ENCODE measurements at regions not wholly inside any gene's neighbourhood (a gene's known extent, or its start where the extent isn't known, plus 50 kb on each side); places are given as distances from the start of the nearest gene placed in this dataset.

- Histone ChIP-seq H3K4me3 (ENCODE audit: low read length) (no peak overlapping the region), H3K4me1 (ENCODE audit: control insufficient read depth, insufficient read depth, low read length) (no peaks in the 10 kb centered on the region), H3K27ac (ENCODE audit: low read length) (no peak overlapping the region), H3K27me3 (ENCODE audit: control insufficient read depth, insufficient read depth) (no peaks in the 10 kb centered on the region), H3K9me3 (ENCODE audit: control insufficient read depth, low read length) (no peaks in the 10 kb centered on the region)
- DNase-seq (no peak), ATAC-seq (no peak)
- intact Hi-C loops (cut with DNase I) = no loop called here
- WGBS = 73% methylated on average over 2 of the region's 2 CpGs
These were observed 160.2 kb upstream of the DKK2 start for GRCh38 chr4:107196312-107196711.

DNA sequence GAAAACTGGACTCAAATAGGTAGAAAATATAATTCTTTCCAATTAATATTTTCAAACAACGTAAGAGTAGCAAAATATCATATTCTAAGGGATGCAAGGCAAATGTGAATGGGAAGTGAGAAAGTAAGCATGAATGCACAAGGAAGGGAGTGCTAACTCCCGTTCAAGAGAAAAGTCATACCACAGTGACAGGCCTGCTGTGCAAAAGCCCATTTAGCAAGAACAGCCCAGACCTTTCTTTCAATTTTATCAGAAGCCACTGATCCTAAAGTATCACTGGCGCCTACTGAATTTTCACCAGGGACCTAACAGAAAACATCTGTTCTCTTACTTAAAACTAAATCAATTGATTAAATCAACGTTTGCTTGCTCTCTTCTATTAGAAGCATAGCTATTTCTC is 157.9 kb upstream of the DKK2 start:
- intact Hi-C loops (cut with DNase I) = no loop called here

DNA sequence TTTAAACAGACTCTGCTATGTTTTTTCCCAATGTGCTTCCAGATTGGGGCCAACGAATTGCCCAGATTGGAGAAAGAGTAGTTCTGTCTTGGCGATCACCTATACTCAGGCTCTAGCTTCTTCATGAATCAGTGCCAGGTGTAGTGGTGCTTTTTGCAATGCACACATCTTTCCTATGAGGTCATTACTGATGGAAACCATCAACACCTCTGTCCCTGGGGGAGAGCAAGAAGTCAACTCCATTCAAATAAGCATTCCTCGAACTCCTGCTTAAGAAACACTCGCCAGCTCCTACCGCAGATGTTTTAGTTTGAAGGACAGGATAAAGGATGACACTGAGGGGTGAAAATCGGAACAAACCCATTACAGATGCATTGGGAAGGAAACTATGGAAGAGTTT is 156.5 kb upstream of the DKK2 start:
- Histone ChIP-seq H3K27me3 (ENCODE audit: control insufficient read depth, insufficient read depth) (no peaks in the 10 kb centered on the region), H3K4me3 (ENCODE audit: low read length) (no peak overlapping the region), H3K27ac (ENCODE audit: low read length) (no peak overlapping the region), H3K9me3 (ENCODE audit: control insufficient read depth, low read length) (no peaks in the 10 kb centered on the region), H3K4me1 (ENCODE audit: control insufficient read depth, insufficient read depth, low read length) (no peaks in the 10 kb centered on the region)
- 78% methylated on average over 6 of the region's 6 CpGs for WGBS
- intact Hi-C loops (cut with DNase I) = no loop called here
- ATAC-seq (no peak), DNase-seq (no peak)

More for the DNA sequence above, 157.9 kb upstream of the DKK2 start:
- H3K9me3 ChIP-seq (ENCODE audit: control insufficient read depth, low read length) = no peaks in the 10 kb centered on the region
- H3K27me3 ChIP-seq (ENCODE audit: control insufficient read depth, insufficient read depth) = no peaks in the 10 kb centered on the region
- H3K4me1 ChIP-seq (ENCODE audit: control insufficient read depth, insufficient read depth, low read length) = no peaks in the 10 kb centered on the region
- ATAC-seq (no peak), DNase-seq (no peak)
- 61% methylated on average over 4 of the region's 4 CpGs for WGBS
- no peak overlapping the region for H3K27ac ChIP-seq (ENCODE audit: low read length)
- H3K4me3 ChIP-seq (ENCODE audit: low read length) = no peak overlapping the region

GRCh38 chr4:107187091-107187490 is 151.0 kb upstream of the DKK2 start:
- intact Hi-C loops (cut with DNase I) = no loop called here
- Histone ChIP-seq H3K4me3 (ENCODE audit: low read length) (no peak overlapping the region), H3K27ac (ENCODE audit: low read length) (no peak overlapping the region), H3K27me3 (ENCODE audit: control insufficient read depth, insufficient read depth) (no peaks in the 10 kb centered on the region), H3K9me3 (ENCODE audit: control insufficient read depth, low read length) (no peaks in the 10 kb centered on the region), H3K4me1 (ENCODE audit: control insufficient read depth, insufficient read depth, low read length) (no peaks in the 10 kb centered on the region)
- 78% methylated on average over 2 of the region's 2 CpGs for WGBS
- no peak for DNase-seq
- ATAC-seq = no peak

DNA sequence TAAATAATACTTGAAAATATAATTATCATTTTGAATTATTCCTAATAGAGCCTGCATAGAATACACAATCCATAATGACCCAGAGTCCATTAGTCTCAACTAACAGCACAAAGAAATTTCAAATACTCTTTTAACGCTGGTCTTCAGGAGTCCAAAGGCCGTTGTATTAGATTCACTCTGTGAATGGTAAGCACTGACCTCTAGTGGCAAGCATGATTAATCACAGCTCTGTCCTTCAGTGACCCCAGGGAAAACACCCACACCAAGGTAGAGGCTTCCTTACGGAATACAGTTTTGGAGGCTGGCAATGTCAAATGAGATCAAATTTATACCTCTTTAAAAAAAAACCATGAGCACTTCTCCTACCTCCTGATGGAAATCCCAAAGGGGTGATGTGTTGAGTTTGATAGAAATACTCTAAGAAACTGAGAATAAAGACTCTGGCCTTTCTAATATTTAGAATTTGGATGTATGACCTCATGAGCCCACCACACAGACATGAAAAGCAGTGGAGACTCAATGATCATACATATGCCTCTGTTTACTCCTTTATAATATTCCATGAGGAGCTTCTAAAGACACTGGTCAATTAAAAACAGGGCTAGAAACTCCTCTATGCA is 147.2 kb upstream of the DKK2 start:
- Histone ChIP-seq H3K27me3 (ENCODE audit: control insufficient read depth, insufficient read depth) (no peaks in the 10 kb centered on the region), H3K9me3 (ENCODE audit: control insufficient read depth, low read length) (no peaks in the 10 kb centered on the region), H3K4me1 (ENCODE audit: control insufficient read depth, insufficient read depth, low read length) (no peaks in the 10 kb centered on the region), H3K4me3 (ENCODE audit: low read length) (no peak overlapping the region), H3K27ac (ENCODE audit: low read length) (no peak overlapping the region)
- 4% methylated on average over 3 of the region's 3 CpGs for WGBS
- DNase-seq (no peak), ATAC-seq (peak; percentile 87 to 89)
- intact Hi-C loops (cut with DNase I) = no loop called here

GRCh38 chr4:107182347-107182746 is 146.2 kb upstream of the DKK2 start:
- H3K27ac ChIP-seq (ENCODE audit: low read length) = no peak overlapping the region
- no peaks in the 10 kb centered on the region for H3K9me3 ChIP-seq (ENCODE audit: control insufficient read depth, low read length)
- DNase-seq = no peak
- H3K4me3 ChIP-seq (ENCODE audit: low read length) = no peak overlapping the region
- WGBS = 98% methylated on average over 3 of the region's 3 CpGs
- ATAC-seq = no peak
- H3K4me1 ChIP-seq (ENCODE audit: control insufficient read depth, insufficient read depth, low read length) = no peaks in the 10 kb centered on the region
- intact Hi-C loops (cut with DNase I) = no loop called here
- no peaks in the 10 kb centered on the region for H3K27me3 ChIP-seq (ENCODE audit: control insufficient read depth, insufficient read depth)

- Histone ChIP-seq H3K4me3 (ENCODE audit: low read length) (no peak overlapping the region), H3K9me3 (ENCODE audit: control insufficient read depth, low read length) (no peaks in the 10 kb centered on the region), H3K27me3 (ENCODE audit: control insufficient read depth, insufficient read depth) (no peaks in the 10 kb centered on the region), H3K4me1 (ENCODE audit: control insufficient read depth, insufficient read depth, low read length) (no peaks in the 10 kb centered on the region), H3K27ac (ENCODE audit: low read length) (no peak overlapping the region)
- ATAC-seq = no peak
- WGBS = 88% methylated on average over 1 of the region's 1 CpG
- DNase-seq = no peak
- intact Hi-C loops (cut with DNase I) = no loop called here
These were observed 130.8 kb upstream of the DKK2 start for GRCh38 chr4:107166873-107167450.

DNA sequence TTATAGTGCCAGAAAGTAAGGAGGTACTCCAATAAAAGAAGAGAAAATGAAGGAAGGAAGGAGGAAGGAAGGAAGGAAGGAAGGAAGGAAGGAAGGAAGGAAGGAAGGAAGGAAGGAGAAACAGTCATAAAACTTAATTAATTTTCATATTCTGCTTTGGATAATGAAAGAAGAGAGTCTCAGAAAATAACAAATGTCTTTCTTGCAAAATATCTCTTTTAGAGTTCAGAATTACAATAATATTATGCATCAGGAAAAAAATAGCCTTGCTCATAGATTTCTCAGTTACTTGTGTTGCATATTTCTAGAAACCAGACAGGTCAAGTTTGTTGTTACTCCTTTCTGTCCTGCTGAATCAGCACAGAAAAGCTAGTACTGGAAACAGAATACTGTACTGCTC is 130.1 kb upstream of the DKK2 start:
- intact Hi-C loops (cut with DNase I) = no loop called here
- H3K4me3 ChIP-seq (ENCODE audit: low read length) = no peak overlapping the region
- H3K4me1 ChIP-seq (ENCODE audit: control insufficient read depth, insufficient read depth, low read length) = no peaks in the 10 kb centered on the region
- no peaks in the 10 kb centered on the region for H3K9me3 ChIP-seq (ENCODE audit: control insufficient read depth, low read length)
- no peak for ATAC-seq
- H3K27me3 ChIP-seq (ENCODE audit: control insufficient read depth, insufficient read depth) = no peaks in the 10 kb centered on the region
- DNase-seq = no peak
- no peak overlapping the region for H3K27ac ChIP-seq (ENCODE audit: low read length)

DNA sequence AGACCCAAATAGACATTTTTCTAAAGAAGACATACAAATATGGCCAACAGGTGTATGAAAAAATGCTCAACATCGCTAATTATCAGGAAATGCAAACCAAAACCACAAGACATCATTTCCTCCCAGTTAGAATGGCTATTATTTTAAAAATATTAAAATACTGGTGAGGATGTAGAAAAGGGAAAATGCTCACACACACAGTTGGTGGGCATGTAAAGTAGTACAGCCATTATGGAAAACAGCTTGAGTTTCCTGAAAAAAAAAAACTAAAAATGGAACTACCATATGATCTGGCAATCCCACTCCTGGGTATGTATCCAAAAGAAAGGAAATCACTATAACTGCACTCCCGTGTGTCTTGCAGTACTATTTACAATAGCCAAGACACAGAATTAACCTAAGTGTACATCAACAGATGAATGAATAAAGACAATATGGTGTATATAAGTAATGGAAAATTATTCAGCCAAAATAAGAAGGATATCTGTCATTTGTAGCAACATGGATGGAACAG is 128.9 kb upstream of the DKK2 start:
- Histone ChIP-seq H3K4me3 (ENCODE audit: low read length) (no peak overlapping the region), H3K9me3 (ENCODE audit: control insufficient read depth, low read length) (no peaks in the 10 kb centered on the region), H3K27ac (ENCODE audit: low read length) (no peak overlapping the region), H3K4me1 (ENCODE audit: control insufficient read depth, insufficient read depth, low read length) (no peaks in the 10 kb centered on the region), H3K27me3 (ENCODE audit: control insufficient read depth, insufficient read depth) (no peaks in the 10 kb centered on the region)
- ATAC-seq = no peak
- no peak for DNase-seq
- WGBS = 63% methylated on average over 2 of the region's 2 CpGs
- intact Hi-C loops (cut with DNase I) = no loop called here

DNA sequence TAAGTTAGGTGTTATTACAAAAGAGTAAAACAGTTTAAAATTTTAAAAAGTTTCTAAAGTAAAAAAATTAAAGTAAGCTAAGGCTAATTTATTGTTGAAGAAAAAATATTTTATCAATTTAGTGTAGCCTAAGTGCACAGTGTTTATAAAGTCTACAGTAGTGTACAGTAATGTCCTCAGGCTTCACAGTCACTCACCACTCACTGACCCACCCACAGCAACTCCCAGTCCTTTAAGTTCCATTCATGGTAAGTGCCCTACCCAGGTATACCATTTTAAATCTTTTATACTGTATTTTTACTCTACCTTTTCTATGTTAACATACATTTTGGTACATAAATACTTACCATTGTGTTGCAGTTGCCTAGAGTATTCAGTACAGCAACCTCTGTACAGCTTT is 120.3 kb upstream of the DKK2 start:
- ATAC-seq (no peak), DNase-seq (no peak)
- intact Hi-C loops (cut with DNase I) = no loop called here
- H3K4me3 ChIP-seq (ENCODE audit: low read length) = no peak overlapping the region
- no peaks in the 10 kb centered on the region for H3K9me3 ChIP-seq (ENCODE audit: control insufficient read depth, low read length)
- H3K27ac ChIP-seq (ENCODE audit: low read length) = no peak overlapping the region
- no peaks in the 10 kb centered on the region for H3K4me1 ChIP-seq (ENCODE audit: control insufficient read depth, insufficient read depth, low read length)
- H3K27me3 ChIP-seq (ENCODE audit: control insufficient read depth, insufficient read depth) = no peaks in the 10 kb centered on the region

- DNase-seq (no peak), ATAC-seq (peak; percentile 41 to 59)
- Histone ChIP-seq H3K4me1 (ENCODE audit: control insufficient read depth, insufficient read depth, low read length) (no peaks in the 10 kb centered on the region), H3K9me3 (ENCODE audit: control insufficient read depth, low read length) (no peaks in the 10 kb centered on the region), H3K4me3 (ENCODE audit: low read length) (no peak overlapping the region), H3K27ac (ENCODE audit: low read length) (no peak overlapping the region), H3K27me3 (ENCODE audit: control insufficient read depth, insufficient read depth) (no peaks in the 10 kb centered on the region)
- intact Hi-C loops (cut with DNase I) = no loop called here
- WGBS = 43% methylated on average over 2 of the region's 2 CpGs
These were observed 119.3 kb upstream of the DKK2 start for GRCh38 chr4:107155366-107155765.

DNA sequence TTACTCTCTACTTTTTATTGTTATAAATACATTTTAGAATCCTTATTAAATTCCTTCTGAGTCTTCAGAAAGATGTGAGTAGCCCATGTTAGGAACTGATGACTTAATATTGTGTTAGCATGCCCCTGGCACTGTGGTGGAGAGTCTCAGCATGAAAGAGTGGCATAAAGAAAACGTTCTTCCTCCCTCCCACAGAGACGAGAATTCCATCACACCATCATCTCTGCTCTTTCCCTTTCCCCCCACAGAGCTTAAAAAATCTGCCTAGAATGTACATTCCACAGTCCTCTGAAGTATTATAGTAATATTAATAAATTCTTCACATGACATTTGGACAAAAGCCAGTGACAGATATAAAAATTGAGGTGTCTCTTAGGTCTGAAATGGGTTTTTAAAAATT is 117.8 kb upstream of the DKK2 start:
- H3K27ac ChIP-seq (ENCODE audit: low read length) = no peak overlapping the region
- H3K4me3 ChIP-seq (ENCODE audit: low read length) = no peak overlapping the region
- no peaks in the 10 kb centered on the region for H3K4me1 ChIP-seq (ENCODE audit: control insufficient read depth, insufficient read depth, low read length)
- WGBS = 30% methylated on average over 2 of the region's 2 CpGs
- no peaks in the 10 kb centered on the region for H3K9me3 ChIP-seq (ENCODE audit: control insufficient read depth, low read length)
- DNase-seq = no peak
- no peak for ATAC-seq
- H3K27me3 ChIP-seq (ENCODE audit: control insufficient read depth, insufficient read depth) = no peaks in the 10 kb centered on the region
- intact Hi-C loops (cut with DNase I) = no loop called here
